HL-60 (cell line): ENCODE measurements at regions not wholly inside any gene's neighbourhood (a gene's known extent, or its start where the extent isn't known, plus 50 kb on each side); places are given as distances from the start of the nearest gene placed in this dataset.

Experiments
- DNase-seq, 2 experiments: peaks; one replicate each; pipeline ENCODE4 v3.0.0-alpha.2; 2010 to 2020; ENCODE audit warnings: low read depth in 1 of 2, low spot score in 1 of 2
- H3K27ac ChIP-seq: fragments of 250-450 bp; sonication (Bioruptor Pico); replicated peaks from 2 replicates; pipeline ENCODE4 v1.5.1; 2020; ENCODE audit warnings: mild to moderate bottlenecking, moderate library complexity
- H3K27me3 ChIP-seq: fragments of 250-450 bp; sonication (Bioruptor Pico); 2 replicates; pipeline ENCODE4 v1.5.1; 2021; ENCODE audit warnings: mild to moderate bottlenecking, moderate library complexity; ENCODE audit not compliant: insufficient read depth, poor library complexity, severe bottlenecking
- H3K4me3 ChIP-seq: replicated peaks from 2 replicates; pipeline ENCODE4 v1.5.1; 2011; ENCODE audit warnings: mild to moderate bottlenecking, control low read depth, low read length; ENCODE audit not compliant: insufficient read depth
- CTCF ChIP-seq: IDR thresholded peaks from one replicate; pipeline ENCODE4 v1.5.1; 2011; ENCODE audit warnings: low read length, control low read depth, inconsistent platforms; ENCODE audit not compliant: insufficient read depth
- GABPA ChIP-seq: IDR thresholded peaks from 2 replicates; pipeline ENCODE4 v1.6.1; 2012; ENCODE audit warnings: low read depth
- POLR2AphosphoS5 ChIP-seq: IDR thresholded peaks from 2 replicates; pipeline ENCODE4 v1.6.1; 2012; ENCODE audit warnings: low read depth
- REST ChIP-seq: IDR thresholded peaks from 2 replicates; pipeline ENCODE4 v1.6.1; 2012; ENCODE audit warnings: low read depth; ENCODE audit not compliant: insufficient replicate concordance
- SPI1 ChIP-seq: IDR thresholded peaks from 2 replicates; pipeline ENCODE4 v1.6.1; 2012; ENCODE audit warnings: low read depth, mild to moderate bottlenecking, borderline replicate concordance

GRCh38 chr17:72240333-72240732, 119.5 kb downstream of the SOX9 start:
- Histone ChIP-seq H3K27me3 (no peaks in the 10 kb centered on the region), H3K4me3 (no peak overlapping the region), H3K27ac (no peak overlapping the region)
- DNase-seq: no peak
- TF ChIP-seq POLR2AphosphoS5 (no peak), GABPA (no peak), CTCF (no peak), REST (no peak), SPI1 (no peak)

- Histone ChIP-seq H3K4me3 (no peak overlapping the region), H3K27me3 (no peaks in the 10 kb centered on the region), H3K27ac (no peak overlapping the region)
- TF ChIP-seq POLR2AphosphoS5 (no peak), CTCF (no peak), REST (no peak), GABPA (no peak), SPI1 (no peak)
- no peak for DNase-seq
Measured at GRCh38 chr17:72244494-72244893, 123.7 kb downstream of the SOX9 start.

GRCh38 chr17:72244956-72245355, 124.1 kb downstream of the SOX9 start:
- Histone ChIP-seq H3K4me3 (no peak overlapping the region), H3K27ac (no peak overlapping the region), H3K27me3 (no peaks in the 10 kb centered on the region)
- no peak for DNase-seq
- no peak for TF ChIP-seq CTCF
- no peak for TF ChIP-seq GABPA
- TF ChIP-seq POLR2AphosphoS5: no peak
- TF ChIP-seq REST: no peak
- no peak for TF ChIP-seq SPI1
